ENCODE measurements at regions not wholly inside any gene's neighbourhood (a gene's known extent, or its start where the extent isn't known, plus 50 kb on each side); places are given as distances from the start of the nearest gene placed in this dataset.

GRCh38 chr20:24870057-24870456 is 79.0 kb upstream of the CST7 start:
- TF ChIP-seq CTCF (conservative IDR thresholded peaks at IDR 0.05; ENCODE audit: low read length) (no peak), EZH2phosphoT487 (IDR thresholded peaks at IDR 0.05; ENCODE audit: borderline replicate concordance) (no peak)

Measured in Loucy (cell line).